ENCODE measurements at regions not wholly inside any gene's neighbourhood (a gene's known extent, or its start where the extent isn't known, plus 50 kb on each side); places are given as distances from the start of the nearest gene placed in this dataset.
A peak's percentile ranks its signal among the peaks of the same experiment; 100 is the strongest.
"Not testable (repeated sequence)": the region's sequence is repeated elsewhere in the genome, so short reads cannot be mapped to it uniquely, and the experiment has no call there.

- TF ChIP-seq CTCF (IDR thresholded peaks at IDR 0.05; ENCODE audit: low read depth, low read length, missing control alignments) = no peak
- in situ Hi-C loops (cut with HindIII; ENCODE audit: low sequenced_read_pairs) = no loop called here
- H3K4me3 ChIP-seq (ENCODE audit: low read depth, low read length) = no peak overlapping the region
- DNase-seq (ENCODE audit: low read depth) = no peak
Measured at GRCh38 chr9:115832031-115832430, 321.6 kb upstream of the PAPPA start.

- no peak for TF ChIP-seq CTCF (IDR thresholded peaks at IDR 0.05; ENCODE audit: low read depth, low read length, missing control alignments)
- no peak overlapping the region for H3K4me3 ChIP-seq (ENCODE audit: low read depth, low read length)
- in situ Hi-C loops (cut with HindIII; ENCODE audit: low sequenced_read_pairs) = no loop called here
- DNase-seq (ENCODE audit: low read depth) = no peak
Measured at GRCh38 chr9:115837618-115838017, 316.0 kb upstream of the PAPPA start.

GRCh38 chr9:115838417-115838816 lies 315.2 kb upstream of the PAPPA start:
- no peak overlapping the region for H3K4me3 ChIP-seq (ENCODE audit: low read depth, low read length)
- TF ChIP-seq CTCF (IDR thresholded peaks at IDR 0.05; ENCODE audit: low read depth, low read length, missing control alignments) = no peak
- in situ Hi-C loops (cut with HindIII; ENCODE audit: low sequenced_read_pairs) = no loop called here
- DNase-seq (ENCODE audit: low read depth) = no peak

- H3K4me3 ChIP-seq (ENCODE audit: low read depth, low read length); DNase-seq (ENCODE audit: low read depth); in situ Hi-C loops (cut with HindIII; ENCODE audit: low sequenced_read_pairs): not testable (repeated sequence)
Measured at GRCh38 chr9:115844433-115844832, 309.2 kb upstream of the PAPPA start.

- H3K4me3 ChIP-seq (ENCODE audit: low read depth, low read length) = no peak overlapping the region
- in situ Hi-C loops (cut with HindIII; ENCODE audit: low sequenced_read_pairs) = no loop called here
- no peak for TF ChIP-seq CTCF (IDR thresholded peaks at IDR 0.05; ENCODE audit: low read depth, low read length, missing control alignments)
- peak; percentile 8 for DNase-seq (ENCODE audit: low read depth)
Measured at GRCh38 chr9:115845648-115846312, 307.8 kb upstream of the PAPPA start.

- peak; percentile 18 for DNase-seq (ENCODE audit: low read depth)
- in situ Hi-C loops (cut with HindIII; ENCODE audit: low sequenced_read_pairs) = no loop called here
- no peak overlapping the region for H3K4me3 ChIP-seq (ENCODE audit: low read depth, low read length)
- TF ChIP-seq CTCF (IDR thresholded peaks at IDR 0.05; ENCODE audit: low read depth, low read length, missing control alignments) = no peak
Measured at GRCh38 chr9:115847216-115847615, 306.4 kb upstream of the PAPPA start.

- DNase-seq (ENCODE audit: low read depth) = peak; percentile 83
- no peak overlapping the region for H3K4me3 ChIP-seq (ENCODE audit: low read depth, low read length)
- in situ Hi-C loops (cut with HindIII; ENCODE audit: low sequenced_read_pairs) = no loop called here
- TF ChIP-seq CTCF (IDR thresholded peaks at IDR 0.05; ENCODE audit: low read depth, low read length, missing control alignments) = no peak
Measured at GRCh38 chr9:115849679-115850412, 303.7 kb upstream of the PAPPA start.

All from astrocyte of the cerebellum (primary cell).